NCI-H82 treated with DMSO at 0.1 percent for 48 hours (cell line): ENCODE measurements at regions not wholly inside any gene's neighbourhood (a gene's known extent, or its start where the extent isn't known, plus 50 kb on each side); places are given as distances from the start of the nearest gene placed in this dataset.

Source experiments
- DNase-seq: peaks from one replicate; lab custom pipeline; 2025; ENCODE audit not compliant: unreplicated experiment; lab: John Stamatoyannopoulos, UW

GRCh38 chr1:82549841-82550240 is 749.1 kb downstream of the ADGRL2 start:
- no peak for DNase-seq

- DNase-seq: no peak
Measured at GRCh38 chr1:82542766-82543165, 742.0 kb downstream of the ADGRL2 start.

GRCh38 chr1:82542141-82542540 is 741.4 kb downstream of the ADGRL2 start:
- no peak for DNase-seq

GRCh38 chr1:82540006-82540405 is 739.3 kb downstream of the ADGRL2 start:
- no peak for DNase-seq

DNA sequence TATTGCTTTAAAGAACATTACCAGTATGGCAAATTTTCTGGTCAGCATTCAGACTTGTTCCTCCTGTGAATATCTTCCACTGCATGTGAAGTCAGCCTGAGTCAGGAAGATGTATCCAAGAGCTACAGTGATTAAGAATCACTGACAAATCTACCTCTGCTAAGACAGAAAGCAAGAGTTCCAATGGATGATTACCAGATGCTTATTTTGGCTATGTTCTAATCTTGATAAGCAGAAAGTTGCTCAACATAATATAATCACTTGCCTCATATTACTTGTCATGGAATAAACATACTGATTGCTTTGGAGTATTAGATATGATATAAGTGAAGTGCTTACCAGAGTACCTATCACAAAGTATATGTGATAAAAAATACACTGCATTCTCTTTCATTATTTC is 738.1 kb downstream of the ADGRL2 start:
- no peak for DNase-seq

DNA sequence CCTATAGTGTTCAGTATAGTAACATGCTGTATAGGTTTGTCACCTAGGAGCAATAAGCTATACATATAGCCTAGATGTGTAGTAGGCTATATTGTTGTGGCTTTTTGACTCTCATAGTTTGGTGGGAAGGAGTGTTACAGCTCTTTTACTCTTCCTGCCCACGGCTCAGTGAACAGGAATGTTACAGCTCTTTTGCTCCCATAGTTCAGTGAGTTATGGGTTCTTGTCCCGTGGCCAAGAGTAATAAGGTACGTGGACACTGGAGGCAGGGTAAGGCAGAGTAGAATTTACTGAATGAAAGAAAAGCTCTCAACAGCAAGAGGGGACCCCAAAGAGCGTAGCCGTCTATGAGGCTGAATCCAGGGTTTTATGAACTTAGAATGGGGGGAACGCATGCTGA is 734.3 kb downstream of the ADGRL2 start:
- DNase-seq: no peak

- no peak for DNase-seq
Measured at GRCh38 chr1:82525378-82525777, 724.6 kb downstream of the ADGRL2 start.

DNA sequence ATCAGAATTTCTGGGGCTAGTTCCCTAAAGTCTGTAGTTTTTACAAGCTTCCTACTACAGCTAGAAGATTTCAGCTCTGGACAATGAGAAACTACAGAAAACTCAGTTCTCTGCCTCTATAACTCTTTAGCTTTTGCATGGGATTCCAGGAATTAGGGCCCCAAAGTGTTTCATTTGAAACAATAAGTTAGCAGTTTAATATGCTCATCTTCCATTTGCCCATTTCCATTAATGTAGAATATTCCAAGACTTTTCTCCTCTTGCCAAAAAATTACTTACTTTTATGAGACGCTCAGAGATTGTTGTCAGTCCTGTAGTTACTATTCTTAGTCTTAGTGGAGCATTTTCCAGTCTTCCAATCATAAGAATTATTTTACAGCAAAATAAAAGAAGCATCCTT is 719.9 kb downstream of the ADGRL2 start:
- DNase-seq: no peak

DNA sequence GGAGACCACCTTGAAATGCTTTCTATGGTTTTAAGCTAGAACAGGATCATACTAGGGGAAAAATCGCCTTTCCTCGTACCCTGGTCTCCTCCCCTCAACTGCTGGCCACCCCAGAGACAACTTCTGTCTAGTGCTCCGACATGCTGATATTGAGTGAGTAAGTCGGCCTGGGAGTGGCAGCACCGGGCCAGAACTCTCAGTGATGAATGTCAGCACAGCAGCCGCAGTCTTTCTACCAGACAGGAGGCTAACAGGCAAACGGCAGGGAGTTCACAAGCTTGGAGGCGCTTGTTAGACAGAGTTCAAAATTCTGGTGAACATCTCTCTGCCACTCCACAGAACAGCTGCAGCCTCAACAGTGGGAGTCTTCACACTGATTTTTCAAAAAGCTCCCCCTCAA is 716.9 kb downstream of the ADGRL2 start:
- DNase-seq: no peak

DNA sequence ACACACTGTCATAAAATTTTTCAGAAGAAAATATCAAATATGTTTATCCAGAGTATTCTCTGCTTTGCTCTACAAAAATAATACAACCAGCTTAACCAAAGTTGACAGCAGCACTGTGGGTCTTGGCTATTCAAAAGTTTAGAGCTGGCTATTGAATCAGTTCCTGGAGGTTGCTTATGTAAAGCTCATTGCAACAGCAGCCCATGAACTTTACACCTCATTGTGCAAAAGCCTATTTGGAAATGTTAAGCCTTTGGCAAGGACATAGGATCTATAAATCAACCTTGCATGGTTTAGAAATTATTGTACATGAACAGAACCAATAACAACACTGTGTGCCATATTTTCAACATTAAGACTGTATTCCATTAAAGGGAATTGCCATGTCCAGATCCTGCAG is 714.9 kb downstream of the ADGRL2 start:
- no peak for DNase-seq

- DNase-seq: no peak
Measured at GRCh38 chr1:82511441-82511840, 710.7 kb downstream of the ADGRL2 start.

DNA sequence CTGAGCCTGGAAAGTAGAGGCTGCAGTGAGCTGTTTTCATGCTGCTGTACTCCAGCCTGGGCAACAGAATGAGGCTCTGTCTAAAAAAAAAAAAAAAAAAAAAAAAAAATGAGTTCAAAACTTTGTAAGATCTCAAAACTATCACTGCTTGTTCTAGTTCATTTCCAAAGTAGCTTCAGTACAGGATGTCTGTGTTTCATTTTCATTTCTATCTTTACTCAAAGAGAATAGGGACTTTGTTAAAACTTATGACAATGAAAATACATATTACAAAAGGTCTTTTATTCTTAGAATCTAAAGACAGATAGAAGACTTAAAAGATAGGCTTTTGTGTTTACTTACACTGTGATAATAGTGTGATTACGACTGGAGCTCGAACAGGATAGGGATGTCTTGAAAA is 709.7 kb downstream of the ADGRL2 start:
- no peak for DNase-seq

DNA sequence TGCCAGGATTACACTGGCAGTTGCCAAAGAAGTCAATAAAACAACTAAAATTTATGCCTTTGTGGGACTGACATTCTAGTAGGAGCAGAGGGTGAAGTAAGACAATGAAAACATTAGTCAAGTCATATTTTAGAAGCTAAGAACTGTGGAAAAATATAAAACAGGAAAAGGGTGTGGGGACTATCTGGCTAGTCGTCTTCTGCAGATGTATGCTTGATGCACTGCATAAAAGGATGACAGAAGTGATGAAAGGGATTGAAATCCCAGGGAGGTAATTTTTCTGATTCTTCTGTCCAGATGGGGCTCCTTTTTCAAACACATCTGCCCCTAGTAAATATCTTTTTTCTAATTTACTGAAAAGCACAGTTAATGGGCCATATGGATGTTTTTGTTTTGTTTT is 706.3 kb downstream of the ADGRL2 start:
- DNase-seq: no peak

DNA sequence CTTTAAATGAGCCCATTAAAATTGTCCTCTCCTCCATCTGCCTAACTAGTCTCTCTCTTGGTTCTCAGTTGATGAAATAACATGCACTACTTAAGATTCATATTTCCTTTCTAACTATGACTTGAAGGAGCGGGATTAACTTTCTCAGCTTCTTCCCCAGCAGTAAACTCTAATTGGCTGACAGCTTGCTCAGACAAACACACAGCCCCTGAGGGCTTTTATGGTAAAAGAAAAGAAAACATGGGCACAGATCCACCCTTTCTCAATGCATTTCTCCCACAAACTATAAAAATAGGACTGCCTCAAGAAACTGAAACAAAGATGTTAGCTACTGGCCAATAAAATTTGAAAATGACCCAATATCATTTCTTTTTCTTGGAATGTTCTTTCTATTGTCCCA is 703.1 kb downstream of the ADGRL2 start:
- no peak for DNase-seq

GRCh38 chr1:82499022-82499421 is 698.3 kb downstream of the ADGRL2 start:
- DNase-seq: no peak

- no peak for DNase-seq
Measured at GRCh38 chr1:82494117-82494516, 693.4 kb downstream of the ADGRL2 start.

DNA sequence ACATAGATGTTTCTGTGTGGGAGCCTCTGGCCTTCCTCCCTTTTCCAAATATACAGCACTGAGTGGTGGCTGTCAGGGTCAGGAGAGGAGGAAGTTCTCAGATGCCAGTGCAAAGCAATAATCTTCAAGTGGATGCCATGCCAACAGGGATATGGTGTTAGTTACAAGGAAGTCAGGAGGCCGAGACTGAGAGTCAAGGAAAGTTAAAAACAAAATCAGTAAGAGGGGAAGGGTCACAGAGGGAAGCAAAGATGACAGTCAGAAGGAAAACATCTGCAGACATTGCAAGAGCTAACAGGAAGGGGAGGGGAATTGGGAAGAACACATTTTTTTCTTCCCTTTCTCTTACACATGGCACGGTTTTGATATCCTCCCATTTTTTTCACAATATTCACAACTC is 691.4 kb downstream of the ADGRL2 start:
- no peak for DNase-seq

GRCh38 chr1:82491301-82492048 is 690.7 kb downstream of the ADGRL2 start:
- DNase-seq: no peak

DNA sequence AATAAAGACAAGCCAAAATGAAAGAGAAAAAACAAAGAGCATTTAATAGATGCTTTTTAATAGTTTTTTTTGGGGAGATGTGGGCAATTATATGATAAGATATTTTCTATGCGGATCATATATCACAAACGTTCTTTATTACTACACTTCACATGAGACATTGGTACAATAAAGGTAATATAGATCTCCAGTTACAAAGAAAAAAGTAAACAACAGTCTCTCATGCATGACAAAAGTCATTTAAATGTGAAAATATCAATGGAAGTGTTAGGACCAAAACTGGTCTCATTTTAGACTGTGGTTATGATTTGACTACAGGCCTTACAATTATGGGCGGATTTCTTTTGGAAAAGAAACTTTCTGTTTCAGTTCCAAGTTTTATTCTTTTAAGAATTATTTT is 687.0 kb downstream of the ADGRL2 start:
- DNase-seq: no peak

DNA sequence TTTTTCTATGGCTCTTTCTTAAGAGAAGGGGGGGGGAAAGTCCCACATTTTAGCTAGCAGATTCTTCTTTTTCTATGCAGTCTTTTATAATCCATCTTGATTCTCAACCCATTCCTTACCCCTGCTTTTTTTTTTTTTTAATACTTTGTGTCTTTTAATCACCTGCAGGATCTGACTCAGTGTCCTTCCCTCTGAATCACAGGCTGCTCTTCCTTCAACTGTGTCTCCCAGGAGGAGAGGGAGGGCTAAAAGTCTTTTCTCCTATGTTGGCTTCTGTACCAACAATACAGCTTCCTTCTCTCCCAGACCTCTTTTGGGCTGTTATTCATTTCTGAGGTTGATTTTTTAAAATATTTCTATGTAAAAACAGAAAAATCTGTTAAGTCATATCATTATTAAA is 686.2 kb downstream of the ADGRL2 start:
- no peak for DNase-seq

- DNase-seq: no peak
Measured at GRCh38 chr1:82486468-82486867, 685.7 kb downstream of the ADGRL2 start.

- DNase-seq: no peak
Measured at GRCh38 chr1:82485591-82486369, 685.0 kb downstream of the ADGRL2 start.

DNA sequence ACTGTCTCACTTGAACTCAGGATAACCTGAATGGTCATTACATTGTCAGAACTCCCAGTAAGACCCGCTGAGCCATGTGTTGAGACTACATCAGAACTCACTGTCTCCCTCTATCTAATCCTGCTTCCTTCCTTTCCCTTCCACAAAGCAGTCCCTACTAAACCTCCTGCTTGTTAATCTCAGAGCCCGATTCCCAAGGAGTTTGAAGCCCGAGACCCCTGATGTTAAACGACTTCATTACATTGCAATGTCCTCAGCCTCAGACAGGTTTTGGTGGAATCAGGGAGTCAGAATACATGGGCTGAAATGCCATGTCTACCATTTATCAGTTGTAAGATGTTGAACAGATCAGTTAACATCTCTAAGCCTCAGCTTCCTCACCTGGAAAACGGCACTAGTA is 682.4 kb downstream of the ADGRL2 start:
- DNase-seq: no peak
